B cell (primary cell): ENCODE measurements at regions not wholly inside any gene's neighbourhood (a gene's known extent, or its start where the extent isn't known, plus 50 kb on each side); places are given as distances from the start of the nearest gene placed in this dataset.

ENCODE experiments used
- EZH2 ChIP-seq: IDR thresholded peaks from 2 replicates; pipeline ENCODE4 v1.6.1; 2012; ENCODE audit warnings: borderline replicate concordance, low read depth, mild to moderate bottlenecking, moderate library complexity, low read length; ENCODE audit not compliant: insufficient read depth, poor library complexity, severe bottlenecking
- TF ChIP-seq, protein P1 (sequence below): fragments of 200-600 bp; IDR thresholded peaks from one replicate; pipeline ENCODE4 v1.8.0; 2022; ENCODE audit warnings: antibody characterized with exemption, mild to moderate bottlenecking

DNA sequence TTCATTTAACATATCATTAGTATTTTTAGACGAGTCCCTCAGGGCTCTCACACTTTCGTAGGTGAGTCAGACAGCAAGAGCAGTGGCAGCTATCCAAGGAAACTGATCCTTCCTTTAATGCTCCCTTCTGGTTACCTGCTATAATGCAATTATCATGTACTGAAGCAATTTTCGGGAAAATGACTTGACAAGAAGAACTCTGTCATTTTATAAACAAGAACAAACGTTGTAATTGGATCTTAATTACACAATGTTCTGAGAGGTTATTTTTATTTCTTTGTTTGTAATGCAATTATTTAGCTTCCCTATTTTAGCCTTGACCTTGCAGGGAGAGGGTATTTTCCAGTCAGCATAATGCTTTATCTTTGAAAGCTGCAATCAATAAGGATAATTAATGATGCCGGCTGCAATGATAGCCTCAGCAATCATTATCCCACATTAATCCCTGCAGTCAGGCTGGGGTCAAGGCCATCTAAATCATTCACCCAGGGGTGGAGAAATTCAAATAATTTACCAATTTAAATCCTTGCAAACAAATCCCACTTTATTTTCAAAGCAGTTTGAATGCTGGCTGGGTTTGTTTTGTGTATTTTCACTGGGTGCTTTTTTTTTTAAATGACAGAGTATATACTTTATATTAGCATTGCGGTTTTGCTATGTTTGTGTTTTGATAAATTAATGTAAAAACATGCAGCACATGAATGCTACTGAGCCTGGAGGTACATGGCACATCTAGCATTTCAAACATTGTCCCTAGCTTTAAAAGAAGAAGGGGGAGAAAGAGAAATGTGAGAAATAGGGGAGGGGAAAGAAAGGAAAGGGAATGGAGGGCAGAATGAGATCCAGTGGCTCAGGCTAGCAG is 249.9 kb downstream of the SHOX2 start:
- TF ChIP-seq, protein P1, sequence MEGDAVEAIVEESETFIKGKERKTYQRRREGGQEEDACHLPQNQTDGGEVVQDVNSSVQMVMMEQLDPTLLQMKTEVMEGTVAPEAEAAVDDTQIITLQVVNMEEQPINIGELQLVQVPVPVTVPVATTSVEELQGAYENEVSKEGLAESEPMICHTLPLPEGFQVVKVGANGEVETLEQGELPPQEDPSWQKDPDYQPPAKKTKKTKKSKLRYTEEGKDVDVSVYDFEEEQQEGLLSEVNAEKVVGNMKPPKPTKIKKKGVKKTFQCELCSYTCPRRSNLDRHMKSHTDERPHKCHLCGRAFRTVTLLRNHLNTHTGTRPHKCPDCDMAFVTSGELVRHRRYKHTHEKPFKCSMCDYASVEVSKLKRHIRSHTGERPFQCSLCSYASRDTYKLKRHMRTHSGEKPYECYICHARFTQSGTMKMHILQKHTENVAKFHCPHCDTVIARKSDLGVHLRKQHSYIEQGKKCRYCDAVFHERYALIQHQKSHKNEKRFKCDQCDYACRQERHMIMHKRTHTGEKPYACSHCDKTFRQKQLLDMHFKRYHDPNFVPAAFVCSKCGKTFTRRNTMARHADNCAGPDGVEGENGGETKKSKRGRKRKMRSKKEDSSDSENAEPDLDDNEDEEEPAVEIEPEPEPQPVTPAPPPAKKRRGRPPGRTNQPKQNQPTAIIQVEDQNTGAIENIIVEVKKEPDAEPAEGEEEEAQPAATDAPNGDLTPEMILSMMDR = no peak
- TF ChIP-seq EZH2 = no peak
